Thymus (tissue), 11 donors: ENCODE measurements at regions not wholly inside any gene's neighbourhood (a gene's known extent, or its start where the extent isn't known, plus 50 kb on each side); places are given as distances from the start of the nearest gene placed in this dataset.

Experiments used
- DNase-seq, 9 donors: peaks; one replicate each; pipeline ENCODE4 v3.0.0-alpha.2; 2013; ENCODE audit warnings: low spot score in 9 of 9, low read depth in 6 of 9, missing footprints in 1 of 9
- H3K27ac ChIP-seq, 2 donors: one replicate each; pipeline ENCODE4 v1.5.1; 2013; ENCODE audit warnings: control low read depth in 1 of 2, low read depth in 1 of 2, low read length in 1 of 2, mild to moderate bottlenecking in 1 of 2, moderate library complexity in 1 of 2
- H3K27me3 ChIP-seq, 2 donors: one replicate each; pipeline ENCODE4 v1.5.1; 2013; ENCODE audit warnings: low read length in 1 of 2; ENCODE audit not compliant: control insufficient read depth in 2 of 2, insufficient read depth in 1 of 2
- H3K36me3 ChIP-seq, 2 donors: one replicate each; pipeline ENCODE4 v1.5.1; 2013; ENCODE audit warnings: low read length in 1 of 2, mild to moderate bottlenecking in 1 of 2, moderate library complexity in 1 of 2; ENCODE audit not compliant: control insufficient read depth in 2 of 2, insufficient read depth in 2 of 2
- H3K4me1 ChIP-seq, 2 donors: one replicate each; pipeline ENCODE4 v1.5.1; 2013; ENCODE audit warnings: low read length in 2 of 2; ENCODE audit not compliant: control insufficient read depth in 2 of 2, insufficient read depth in 2 of 2
- H3K4me3 ChIP-seq, 2 donors: one replicate each; pipeline ENCODE4 v1.5.1; 2013; ENCODE audit warnings: low read length in 2 of 2, control low read depth in 1 of 2, mild to moderate bottlenecking in 1 of 2
- H3K9me3 ChIP-seq, 2 donors: one replicate each; pipeline ENCODE4 v1.5.1; 2013; ENCODE audit warnings: low read length in 1 of 2, mild to moderate bottlenecking in 1 of 2; ENCODE audit not compliant: control insufficient read depth in 2 of 2, insufficient read depth in 1 of 2
- WGBS: extraction: QIAGEN DNeasy Blood & Tissue Kit; methylation state at CpG from one replicate; pipeline ENCODE4 v1.1.7; 2013; 5-methylcytosine and 5-hydroxymethylcytosine counted together
- donor health status: healthy.

DNA sequence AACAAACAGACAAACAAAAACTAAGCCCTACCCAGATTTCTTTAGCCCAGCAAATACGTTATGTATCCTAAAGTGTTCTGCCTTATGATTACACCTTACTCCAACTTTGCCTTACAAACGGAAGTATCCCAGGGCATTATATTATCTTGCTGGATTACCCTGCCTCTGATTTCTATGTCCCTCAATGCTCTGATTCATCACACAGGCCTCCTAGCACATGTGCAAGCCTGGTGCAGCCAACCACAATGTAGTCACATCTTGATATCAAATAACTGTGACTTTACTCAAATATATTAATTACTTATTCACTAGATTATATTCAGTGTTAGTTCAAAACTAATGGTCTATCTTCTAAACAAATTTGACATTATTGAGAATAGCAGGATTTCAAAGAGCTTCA is 598.6 kb downstream of the TBC1D32 start:
- DNase-seq = no peak
- Histone ChIP-seq H3K27ac (no peak overlapping the region), H3K27me3 (no peaks in the 10 kb centered on the region), H3K4me1 (no peaks in the 10 kb centered on the region), H3K4me3 (no peak overlapping the region), H3K9me3 (peaks cover 0 to 6% of the 10 kb centered on the region in 2 donors), H3K36me3 (no peaks in the 10 kb centered on the region)
- 94% methylated on average over 2 of the region's 2 CpGs for WGBS

GRCh38 chr6:120711255-120711654 is 623.0 kb downstream of the TBC1D32 start:
- H3K9me3 ChIP-seq = peaks cover 2 to 13% of the 10 kb centered on the region in 2 donors
- H3K27ac ChIP-seq = no peak overlapping the region
- no peaks in the 10 kb centered on the region for H3K4me1 ChIP-seq
- no peak for DNase-seq
- no peaks in the 10 kb centered on the region for H3K27me3 ChIP-seq
- H3K4me3 ChIP-seq = no peak overlapping the region
- whole genome bisulfite sequencing = 92% methylated on average over 3 of the region's 3 CpGs
- H3K36me3 ChIP-seq = no peaks in the 10 kb centered on the region

DNA sequence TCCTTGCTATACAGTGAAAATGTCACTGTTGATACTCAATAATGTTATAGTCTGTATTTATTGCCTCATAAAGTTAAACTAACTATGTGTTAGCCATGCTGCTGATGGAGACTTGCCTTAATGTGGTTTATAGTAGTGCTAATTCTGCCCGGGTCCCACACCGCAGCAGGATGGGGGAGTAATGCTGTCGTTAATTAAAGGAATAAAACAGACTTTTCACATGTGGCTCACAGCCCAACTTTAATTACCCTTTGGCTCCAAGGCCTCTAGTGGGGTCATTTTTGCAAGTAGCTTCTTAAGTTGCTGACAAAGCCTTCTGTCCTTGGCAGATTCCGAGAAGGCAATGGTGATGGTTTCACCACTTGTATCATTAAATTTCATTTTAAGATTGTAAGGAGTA is 634.3 kb downstream of the TBC1D32 start:
- WGBS = 84% methylated on average over 4 of the region's 4 CpGs
- no peak for DNase-seq
- no peak overlapping the region for H3K4me3 ChIP-seq
- no peaks in the 10 kb centered on the region for H3K36me3 ChIP-seq
- no peaks in the 10 kb centered on the region for H3K27me3 ChIP-seq
- no peaks in the 10 kb centered on the region for H3K4me1 ChIP-seq
- H3K9me3 ChIP-seq = no peaks in the 10 kb centered on the region
- H3K27ac ChIP-seq = no peak overlapping the region

- Histone ChIP-seq H3K27ac (no peak overlapping the region), H3K9me3 (no peaks in the 10 kb centered on the region), H3K36me3 (no peaks in the 10 kb centered on the region), H3K4me3 (no peak overlapping the region), H3K4me1 (no peaks in the 10 kb centered on the region), H3K27me3 (no peaks in the 10 kb centered on the region)
- WGBS = 95% methylated on average over 3 of the region's 3 CpGs
- no peak for DNase-seq
Measured at GRCh38 chr6:120686492-120686891, 647.8 kb downstream of the TBC1D32 start.

- DNase-seq = no peak
- H3K4me3 ChIP-seq = no peak overlapping the region
- 85% methylated on average over 3 of the region's 3 CpGs for WGBS
Measured at GRCh38 chr6:120682145-120682544, 652.1 kb downstream of the TBC1D32 start.

GRCh38 chr6:120681204-120681603 is 653.1 kb downstream of the TBC1D32 start:
- no peaks in the 10 kb centered on the region for H3K4me1 ChIP-seq
- 92% methylated on average over 2 of the region's 2 CpGs for WGBS
- DNase-seq = no peak

More at GRCh38 chr6:120682145-120682544, 652.1 kb downstream of the TBC1D32 start:
- H3K36me3 ChIP-seq = no peaks in the 10 kb centered on the region
- no peak overlapping the region for H3K27ac ChIP-seq
- H3K27me3 ChIP-seq = no peaks in the 10 kb centered on the region
- H3K4me1 ChIP-seq = no peaks in the 10 kb centered on the region
- H3K9me3 ChIP-seq = no peaks in the 10 kb centered on the region

DNA sequence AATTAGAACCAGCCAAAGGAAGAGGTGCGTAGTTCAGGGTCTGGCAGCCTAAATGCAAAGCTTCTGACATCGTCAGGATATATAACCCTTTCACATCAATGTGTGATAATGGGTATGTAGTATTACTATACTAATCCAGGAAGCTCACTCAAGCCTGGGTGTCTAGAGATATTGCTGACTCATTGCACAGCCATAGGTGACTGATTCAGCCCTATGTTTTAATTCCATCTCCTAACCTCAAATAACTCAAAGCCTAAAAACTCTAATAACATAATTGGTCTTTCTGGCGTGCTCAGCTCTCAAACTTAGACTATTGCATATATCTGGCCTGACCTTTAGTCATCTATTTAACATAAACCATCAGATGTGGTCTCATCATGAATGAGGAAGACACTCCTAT is 658.4 kb downstream of the TBC1D32 start:
- Histone ChIP-seq H3K27ac (no peak overlapping the region), H3K36me3 (no peaks in the 10 kb centered on the region), H3K4me3 (no peak overlapping the region), H3K4me1 (no peaks in the 10 kb centered on the region), H3K9me3 (peaks cover 0 to 3% of the 10 kb centered on the region in 2 donors), H3K27me3 (no peaks in the 10 kb centered on the region)
- WGBS = 90% methylated on average over 3 of the region's 3 CpGs
- DNase-seq = no peak

More at GRCh38 chr6:120681204-120681603, 653.1 kb downstream of the TBC1D32 start:
- Histone ChIP-seq H3K9me3 (no peaks in the 10 kb centered on the region), H3K27me3 (no peaks in the 10 kb centered on the region), H3K4me3 (no peak overlapping the region), H3K27ac (no peak overlapping the region), H3K36me3 (no peaks in the 10 kb centered on the region)

DNA sequence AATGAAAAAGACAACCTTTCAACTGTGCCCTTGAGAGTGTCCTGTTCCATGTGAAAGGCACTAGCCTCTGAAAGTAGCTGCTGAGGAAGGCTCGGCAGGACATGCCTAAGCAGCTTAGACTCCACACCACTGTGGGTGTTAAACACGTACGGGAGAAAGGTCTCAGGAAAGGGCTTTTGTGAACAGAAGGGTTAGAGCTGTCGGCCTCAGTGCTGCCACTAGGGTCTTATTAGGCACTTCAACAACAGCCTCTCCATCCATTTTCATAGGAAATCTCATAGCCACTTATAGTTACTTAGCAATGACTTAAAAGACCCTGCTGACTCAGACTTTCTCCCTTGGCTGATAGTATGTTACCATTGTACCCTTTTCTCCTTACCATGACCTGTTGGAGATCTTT is 662.8 kb downstream of the TBC1D32 start:
- Histone ChIP-seq H3K4me3 (no peak overlapping the region), H3K9me3 (peaks cover 0 to 3% of the 10 kb centered on the region in 2 donors), H3K27me3 (no peaks in the 10 kb centered on the region), H3K36me3 (no peaks in the 10 kb centered on the region), H3K4me1 (no peaks in the 10 kb centered on the region), H3K27ac (no peak overlapping the region)
- WGBS = 26% methylated on average over 4 of the region's 4 CpGs
- DNase-seq = no peak

- 96% methylated on average over 2 of the region's 2 CpGs for WGBS
- Histone ChIP-seq H3K9me3 (no peaks in the 10 kb centered on the region), H3K4me3 (no peak overlapping the region), H3K27me3 (no peaks in the 10 kb centered on the region), H3K36me3 (no peaks in the 10 kb centered on the region), H3K4me1 (no peaks in the 10 kb centered on the region), H3K27ac (no peak overlapping the region)
- no peak for DNase-seq
Measured at GRCh38 chr6:120652506-120652905, 681.8 kb downstream of the TBC1D32 start.

DNA sequence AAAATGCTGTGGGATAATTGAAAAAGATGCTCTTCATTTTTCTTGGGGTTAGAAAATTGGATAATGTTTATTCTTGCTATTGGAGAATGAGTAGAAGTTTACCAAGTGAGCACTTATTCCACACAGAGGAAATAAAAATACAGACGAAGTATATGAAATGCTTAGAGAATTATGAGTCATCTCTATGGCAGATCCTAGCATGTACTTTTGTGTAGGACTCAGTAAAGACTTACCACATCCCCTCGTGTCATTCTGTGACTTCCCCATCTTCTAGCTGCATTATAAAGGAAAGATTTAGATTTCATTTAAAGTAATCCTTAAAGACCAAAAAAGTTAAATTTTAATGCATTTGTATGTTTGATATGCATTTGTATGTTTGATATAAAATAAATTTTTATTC is 685.6 kb downstream of the TBC1D32 start:
- no peak overlapping the region for H3K4me3 ChIP-seq
- no peak for DNase-seq
- no peaks in the 10 kb centered on the region for H3K36me3 ChIP-seq
- 30% methylated on average over 2 of the region's 2 CpGs for whole genome bisulfite sequencing
- H3K4me1 ChIP-seq = no peaks in the 10 kb centered on the region
- no peaks in the 10 kb centered on the region for H3K27me3 ChIP-seq
- H3K27ac ChIP-seq = no peak overlapping the region
- no peaks in the 10 kb centered on the region for H3K9me3 ChIP-seq
